ENCODE measurements at regions not wholly inside any gene's neighbourhood (a gene's known extent, or its start where the extent isn't known, plus 50 kb on each side); places are given as distances from the start of the nearest gene placed in this dataset.
A peak's percentile ranks its signal among the peaks of the same experiment; 100 is the strongest.

GRCh38 chr12:58593557-58594304, 326.6 kb downstream of the LRIG3 start:
- no peak for DNase-seq

GRCh38 chr12:58596381-58596780, 323.9 kb downstream of the LRIG3 start:
- DNase-seq = peak; percentile 10

- no peak for DNase-seq
Measured at GRCh38 chr12:58601529-58601928, 318.8 kb downstream of the LRIG3 start.

DNA sequence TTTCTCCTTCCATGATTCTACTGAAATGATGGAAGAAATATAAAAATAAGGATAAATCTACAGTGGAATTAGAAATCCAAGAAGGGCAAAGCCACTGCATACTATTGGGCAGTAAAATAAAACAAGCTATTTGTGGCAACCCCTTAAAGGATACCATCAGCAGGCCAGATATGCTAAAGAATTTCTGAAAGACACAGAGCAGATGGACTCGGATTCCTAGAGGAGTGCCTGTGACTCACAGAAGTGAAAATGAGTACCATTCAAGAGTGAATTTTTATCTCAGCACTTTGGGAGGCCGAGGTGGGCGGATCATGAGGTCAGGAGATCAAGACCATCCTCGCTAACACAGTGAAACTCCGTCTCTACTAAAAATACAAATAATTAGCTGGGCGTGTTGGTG, 318.1 kb downstream of the LRIG3 start:
- DNase-seq = no peak

DNA sequence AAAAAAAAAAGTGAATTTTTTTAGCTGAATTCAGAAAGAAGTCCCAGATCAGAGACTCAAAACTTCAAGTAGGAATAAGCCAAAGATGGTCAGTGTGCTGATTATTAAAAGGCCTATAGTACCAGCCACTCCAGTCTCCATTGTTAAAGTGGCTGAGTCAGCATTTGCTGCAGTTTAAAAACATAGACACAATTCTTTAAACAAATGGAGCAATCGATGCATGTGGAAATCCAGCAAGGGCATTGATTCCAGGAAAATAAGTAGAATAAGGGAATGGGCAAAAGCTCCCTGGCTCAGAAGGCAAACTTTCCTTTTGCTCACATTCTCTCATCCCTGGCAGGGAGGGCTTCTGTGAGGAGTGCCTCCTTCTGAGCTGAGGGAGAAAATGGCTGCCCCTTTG, 317.6 kb downstream of the LRIG3 start:
- DNase-seq = no peak

DNA sequence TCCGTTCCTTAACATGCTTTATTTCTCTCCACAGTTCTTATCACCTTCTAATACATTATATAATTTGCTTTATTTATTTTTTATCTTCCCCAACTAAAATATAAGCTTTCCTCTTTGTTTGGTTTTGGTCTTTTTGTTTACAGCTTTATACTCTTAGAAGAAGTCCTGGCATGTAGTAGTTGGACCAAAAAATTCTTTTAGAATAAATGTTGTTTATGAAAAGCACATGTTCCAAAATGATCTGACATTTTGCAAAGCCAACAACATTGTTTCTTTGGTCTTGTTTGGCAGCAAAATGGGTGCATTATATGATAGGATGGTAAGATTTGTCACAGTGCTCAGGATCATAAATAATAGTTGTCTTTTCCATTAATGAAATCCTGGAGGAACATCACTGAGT, 312.5 kb downstream of the LRIG3 start:
- no peak for DNase-seq

DNA sequence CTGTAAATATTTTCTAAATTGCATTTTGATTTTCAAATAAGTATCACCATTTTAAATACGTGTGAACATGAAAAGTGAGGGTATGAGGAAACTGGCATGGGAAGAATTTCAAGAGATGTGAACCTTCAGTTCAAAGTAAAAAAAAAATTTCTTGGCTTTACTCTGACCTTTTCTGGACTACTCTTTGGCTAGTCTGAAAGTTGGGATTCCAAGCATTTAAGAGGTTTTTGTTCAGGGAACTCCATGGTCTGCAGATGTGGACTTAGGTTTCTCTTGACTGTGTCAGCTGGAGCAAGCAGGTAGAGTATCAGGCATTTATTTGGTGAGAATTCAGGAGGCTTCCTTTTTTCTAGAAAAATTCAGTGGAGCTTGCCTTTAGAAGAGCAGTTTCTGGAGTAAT, 311.6 kb downstream of the LRIG3 start:
- peak; percentile 8 for DNase-seq

- no peak for DNase-seq
Measured at GRCh38 chr12:58615047-58615446, 305.3 kb downstream of the LRIG3 start.

DNA sequence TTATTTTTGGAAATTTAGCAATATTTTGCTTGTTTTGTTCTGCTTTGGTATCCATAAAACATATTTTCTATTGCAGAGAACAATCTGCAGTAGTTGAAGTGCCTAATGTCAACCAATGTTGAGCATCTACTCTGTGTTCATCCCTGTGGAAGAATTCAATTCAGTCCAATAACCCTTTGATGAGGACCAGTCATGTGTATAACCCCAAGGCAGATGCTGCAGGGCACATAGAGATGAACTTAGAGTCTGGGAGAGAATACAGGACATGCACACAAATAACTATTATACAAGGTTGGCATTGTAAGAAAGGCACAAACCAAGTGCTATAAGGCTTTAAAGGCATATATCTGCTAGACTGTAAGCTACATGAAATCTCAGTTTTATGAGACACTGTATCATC, 304.7 kb downstream of the LRIG3 start:
- no peak for DNase-seq

DNA sequence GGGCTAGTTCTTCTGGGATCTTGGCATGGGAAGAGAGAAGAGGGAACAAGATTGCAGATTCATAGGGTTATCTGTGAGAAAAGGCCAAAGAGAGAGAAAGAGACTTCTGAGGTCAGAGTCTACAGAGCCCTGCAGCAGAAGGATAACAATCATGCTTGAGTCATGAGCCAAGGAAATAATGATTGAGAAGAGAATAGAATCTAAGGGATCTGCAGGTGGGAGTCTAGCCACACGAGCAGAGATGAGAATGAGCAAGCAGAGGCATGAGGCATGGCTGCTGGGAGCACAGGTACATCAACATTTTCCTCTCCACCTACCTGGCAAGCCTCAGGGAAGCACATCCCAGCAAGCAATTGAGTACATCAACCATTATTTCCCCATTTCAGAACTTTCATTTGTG, 303.7 kb downstream of the LRIG3 start:
- no peak for DNase-seq

DNA sequence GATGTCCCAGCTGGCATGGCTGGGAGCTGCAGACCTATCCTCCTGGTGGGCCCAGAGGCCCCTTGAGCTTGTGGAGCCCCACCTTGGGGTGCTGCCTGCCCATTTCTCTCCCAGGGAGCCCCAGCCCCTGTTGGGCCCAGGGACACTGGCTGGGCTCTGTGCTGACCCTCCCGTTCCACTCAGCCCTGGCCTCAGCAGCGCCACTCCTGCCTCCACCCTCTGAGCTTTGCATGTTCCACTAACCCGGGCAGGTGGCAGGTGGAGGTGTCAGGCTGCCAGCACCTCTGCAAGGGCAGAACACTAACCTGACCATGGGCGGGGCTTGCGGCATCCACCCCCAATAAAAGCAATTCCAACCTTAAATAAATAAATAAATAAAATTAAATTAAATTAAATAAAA, 299.2 kb downstream of the LRIG3 start:
- DNase-seq = no peak

DNA sequence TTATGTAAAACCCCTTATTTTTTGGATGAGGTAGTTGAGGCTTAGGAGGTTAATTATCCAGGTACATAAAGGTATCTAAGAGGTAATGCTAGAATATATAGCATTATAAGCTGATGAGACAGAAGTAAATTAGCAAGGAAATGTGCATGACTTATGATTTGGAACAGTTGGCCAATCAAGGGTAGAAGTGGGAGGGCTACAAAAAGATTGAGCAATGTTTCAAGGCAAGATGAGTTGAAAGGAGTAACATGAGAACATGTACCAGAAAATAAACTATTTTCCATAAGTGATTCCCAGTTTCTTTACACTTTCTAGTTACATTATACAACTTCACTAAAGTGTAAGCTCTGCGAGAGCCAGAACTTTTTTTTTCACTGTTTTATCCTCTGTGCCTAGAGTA, 290.9 kb downstream of the LRIG3 start:
- peak; percentile 15 for DNase-seq

- DNase-seq = peak; percentile 30
Measured at GRCh38 chr12:58633479-58633878, 286.8 kb downstream of the LRIG3 start.

- DNase-seq = peak; percentile 64
Measured at GRCh38 chr12:58639318-58639934, 280.9 kb downstream of the LRIG3 start.

DNA sequence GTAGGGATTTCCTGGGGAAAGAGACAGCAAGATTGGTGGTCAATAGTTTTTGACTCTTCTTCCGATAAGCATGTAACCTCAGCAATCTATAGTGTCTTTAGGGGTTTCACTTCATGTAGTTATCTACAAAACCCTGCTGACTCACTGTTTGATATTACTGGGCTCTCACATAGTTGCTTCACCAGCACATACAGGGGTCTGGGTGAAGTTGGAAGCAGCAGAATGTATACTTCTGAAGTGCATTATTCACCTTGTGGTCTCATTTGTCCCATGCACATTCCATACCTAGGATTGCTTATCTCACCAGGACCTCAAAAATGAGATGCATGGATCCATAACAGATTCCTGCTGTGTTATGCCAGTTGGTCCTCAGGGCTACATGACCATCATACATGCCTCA, 280.0 kb downstream of the LRIG3 start:
- DNase-seq = peak; percentile 48

- DNase-seq = no peak
Measured at GRCh38 chr12:58645946-58646345, 274.4 kb downstream of the LRIG3 start.

- no peak for DNase-seq
Measured at GRCh38 chr12:58647495-58647894, 272.8 kb downstream of the LRIG3 start.

GRCh38 chr12:58648176-58648575, 272.1 kb downstream of the LRIG3 start:
- DNase-seq = no peak

GRCh38 chr12:58651850-58652249, 268.5 kb downstream of the LRIG3 start:
- DNase-seq = no peak

- no peak for DNase-seq
Measured at GRCh38 chr12:58654021-58654420, 266.3 kb downstream of the LRIG3 start.

DNA sequence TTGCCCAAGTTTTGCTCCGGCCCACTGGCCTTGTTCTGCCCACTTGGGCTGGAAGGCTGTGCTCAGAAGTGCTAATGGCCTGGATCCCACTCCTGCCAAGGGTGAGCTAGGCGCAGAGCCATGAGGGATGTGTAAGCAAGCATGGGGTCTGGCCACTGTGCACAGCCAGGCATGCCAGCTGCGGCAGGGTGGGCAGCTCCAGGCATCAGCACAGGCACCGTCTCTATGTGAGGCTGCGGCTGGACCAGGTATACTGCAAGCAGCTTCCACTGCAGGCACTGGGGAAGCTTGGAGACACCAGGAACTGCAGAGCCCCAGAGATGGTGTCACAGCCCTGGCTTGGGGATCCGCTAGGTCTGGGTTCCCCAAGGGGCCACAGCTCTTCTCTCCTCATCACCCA, 264.9 kb downstream of the LRIG3 start:
- DNase-seq = no peak

DNA sequence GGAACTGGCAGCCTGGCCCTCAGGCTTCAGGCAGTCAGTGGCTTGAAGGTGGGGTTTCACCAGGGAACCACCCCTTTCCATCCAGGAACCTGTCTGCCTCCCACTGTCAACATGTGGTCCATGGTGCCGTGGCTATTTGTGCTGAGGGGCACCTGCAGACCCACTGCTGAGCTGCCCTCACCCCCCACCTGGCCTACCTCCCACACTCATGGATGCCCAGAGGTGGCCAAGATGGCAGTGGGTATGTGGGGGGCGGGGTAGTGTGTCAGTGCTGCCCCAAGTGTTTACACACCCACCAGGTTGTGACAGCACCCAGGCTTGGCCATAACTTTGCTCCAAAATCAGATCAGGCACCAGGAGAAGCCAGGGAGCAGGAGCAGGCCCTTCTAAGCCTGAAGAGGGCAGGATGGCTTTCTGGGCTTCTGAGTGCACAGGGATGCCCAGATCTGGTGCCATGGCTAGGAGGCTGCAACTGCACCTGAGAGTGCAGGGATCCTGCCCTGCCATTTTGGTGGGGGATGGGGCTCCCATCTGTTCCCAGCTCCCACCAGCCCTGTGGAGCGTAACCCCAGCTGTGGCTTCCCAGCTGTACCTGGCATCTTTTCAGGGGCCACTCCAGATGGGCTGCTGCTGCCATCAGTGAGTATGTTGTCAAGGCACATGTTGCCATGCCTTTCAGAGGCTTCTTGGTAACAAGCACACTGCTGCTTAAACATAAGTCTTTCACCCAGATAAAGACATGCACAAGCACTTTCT, 263.9 kb downstream of the LRIG3 start:
- DNase-seq = no peak

- DNase-seq = peak; percentile 49
Measured at GRCh38 chr12:58657190-58657589, 263.1 kb downstream of the LRIG3 start.

DNA sequence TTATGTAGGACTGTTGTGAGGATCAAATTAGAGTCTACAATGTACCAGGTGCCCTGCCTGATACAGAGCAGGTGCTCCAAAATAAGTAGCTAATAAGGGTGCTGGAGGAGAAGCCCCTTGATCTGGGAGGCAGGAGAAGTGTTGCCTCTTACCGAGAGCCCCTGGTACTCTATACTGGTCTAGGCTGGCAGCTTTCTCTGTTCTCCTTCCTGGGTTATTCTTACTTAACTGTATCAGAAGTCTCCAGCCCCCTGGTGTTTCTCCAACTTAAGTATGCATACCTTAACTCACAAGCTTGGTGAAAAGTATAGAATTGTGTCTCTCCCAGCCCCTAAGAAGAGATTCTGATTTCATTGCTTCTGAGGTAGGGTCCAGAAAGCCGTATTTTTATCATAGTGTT, 254.9 kb downstream of the LRIG3 start:
- no peak for DNase-seq
